A549 (cell line): ENCODE measurements at regions not wholly inside any gene's neighbourhood (a gene's known extent, or its start where the extent isn't known, plus 50 kb on each side); places are given as distances from the start of the nearest gene placed in this dataset.

Experiments used
- ATAC-seq, 2 experiments: fragments of 200-7000 bp in 1 of 2; fragments of >200 bp in 1 of 2; cut with Nextera tagmentation in 1 of 2; cut with Tn5 transposase in 1 of 2; 3 replicates each; pipeline versions ENCODE4 v1.8.0 to v1.9.1; 2018 to 2020; ENCODE audit warnings: mild to moderate bottlenecking in 1 of 2, moderate library complexity in 1 of 2
- CTCF ChIA-PET: fragments of 300-600 bp; sonication (Branson Sonifier 250); formaldehyde crosslinking; extraction: SDS; loops from one replicate; lab custom pipeline; 2021; ENCODE audit warnings: antibody characterized with exemption, inconsistent platforms; lab: Yijun Ruan, JAX
- POLR2A ChIA-PET: fragments of 350-600 bp; formaldehyde crosslinking; extraction: SDS; loops from one replicate; lab custom pipeline; 2021; ENCODE audit warnings: antibody characterized with exemption, inconsistent platforms; lab: Yijun Ruan, JAX
- DNase-seq, 2 experiments: peaks; one replicate each; pipeline versions ENCODE4 v3.0.0 to v3.0.0-alpha.2; 2011 to 2016; ENCODE audit warnings: low read depth in 1 of 2, low spot score in 1 of 2
- FAIRE-seq: peaks from 2 replicates; lab custom pipeline; 2011; peaks lifted over from hg19 to GRCh38; lab: Jason Lieb, UNC
- H3K27ac ChIP-seq, 2 experiments: fragments of >200 bp; sonication (Bioruptor Twin); formaldehyde crosslinking; 3 replicates each; pipeline ENCODE4 v1.5.1; 2016 to 2017
- H3K4me1 ChIP-seq: fragments of >200 bp; sonication (Bioruptor Twin); formaldehyde crosslinking; 3 replicates; pipeline ENCODE4 v1.6.1; 2016
- H3K4me2 ChIP-seq: fragments of >200 bp; sonication (Bioruptor Twin); formaldehyde crosslinking; 3 replicates; pipeline ENCODE4 v1.6.1; 2016
- H3K4me3 ChIP-seq: fragments of >200 bp; sonication (Bioruptor Twin); formaldehyde crosslinking; 3 replicates; pipeline ENCODE4 v1.5.1; 2016
- H3K9me3 ChIP-seq: fragments of >200 bp; sonication (Bioruptor Twin); formaldehyde crosslinking; 3 replicates; pipeline ENCODE4 v1.6.1; 2016
- CBX8 ChIP-seq: fragments of 200-600 bp; sonication (generic); IDR thresholded peaks from 2 replicates; pipeline ENCODE4 v1.6.1; 2016
- CEBPB ChIP-seq, 2 experiments: fragments of >200 bp in 1 of 2; sonication (Bioruptor Twin) in 1 of 2; formaldehyde crosslinking in 1 of 2; IDR thresholded peaks; 2 replicates each; pipeline ENCODE4 v1.6.1; 2012 to 2016
- CHD2 ChIP-seq: fragments of 150-350 bp; IDR thresholded peaks from 2 replicates; pipeline ENCODE4 v1.6.1; 2014; ENCODE audit warnings: low read length; ENCODE audit not compliant: partially characterized antibody
- CHD4 ChIP-seq: fragments of 200-600 bp; sonication (generic); IDR thresholded peaks from 2 replicates; pipeline ENCODE4 v1.6.1; 2016; ENCODE audit warnings: antibody characterized with exemption, mild to moderate bottlenecking, borderline replicate concordance
- ESRRA ChIP-seq: fragments of 150-350 bp; IDR thresholded peaks from 2 replicates; pipeline ENCODE4 v1.6.1; 2014; ENCODE audit warnings: mild to moderate bottlenecking, low read length, borderline replicate concordance
- FOXS1 ChIP-seq: fragments of 250-450 bp; sonication (Bioruptor Pico); IDR thresholded peaks from 2 replicates; pipeline ENCODE4 v1.5.0; 2020; ENCODE audit warnings: mild to moderate bottlenecking, moderate library complexity
- GATA3 ChIP-seq: IDR thresholded peaks from 2 replicates; pipeline ENCODE4 v1.6.1; 2012; ENCODE audit warnings: borderline replicate concordance
- HEYL ChIP-seq: fragments of 250-450 bp; sonication (Bioruptor Pico); IDR thresholded peaks from 2 replicates; pipeline ENCODE4 v1.8.0; 2021; ENCODE audit warnings: mild to moderate bottlenecking, moderate library complexity
- HOXB13 ChIP-seq: fragments of 250-450 bp; sonication (Bioruptor Pico); IDR thresholded peaks from 2 replicates; pipeline ENCODE4 v1.5.0; 2020; ENCODE audit warnings: low read depth, mild to moderate bottlenecking, moderate library complexity
- HOXB5 ChIP-seq: fragments of 250-450 bp; sonication (Bioruptor Pico); IDR thresholded peaks from 2 replicates; pipeline ENCODE4 v1.5.0; 2020; ENCODE audit warnings: mild to moderate bottlenecking, moderate library complexity
- JUNB ChIP-seq: fragments of >200 bp; sonication (Bioruptor Twin); formaldehyde crosslinking; IDR thresholded peaks from 2 replicates; pipeline ENCODE4 v1.6.1; 2016
- KDM1A ChIP-seq: fragments of 200-600 bp; sonication (generic); IDR thresholded peaks from 2 replicates; pipeline ENCODE4 v1.6.1; 2016; ENCODE audit warnings: low read depth, mild to moderate bottlenecking
- KDM5A ChIP-seq: fragments of 200-600 bp; sonication (generic); IDR thresholded peaks from 2 replicates; pipeline ENCODE4 v1.6.1; 2016; ENCODE audit warnings: antibody characterized with exemption, mild to moderate bottlenecking
- MYC ChIP-seq: IDR thresholded peaks from 2 replicates; pipeline ENCODE4 v1.6.1; 2012; ENCODE audit warnings: mild to moderate bottlenecking, inconsistent platforms, low read length, improper control_type of control experiment, borderline replicate concordance
- NFE2L2 ChIP-seq: fragments of 150-350 bp; conservative IDR thresholded peaks from 2 replicates; pipeline ENCODE4 v1.6.1; 2014; ENCODE audit warnings: low read length
- NR3C1 ChIP-seq: fragments of >200 bp; sonication (Bioruptor Twin); formaldehyde crosslinking; IDR thresholded peaks from 3 replicates; pipeline ENCODE4 v1.6.1; 2017
- POLR2A ChIP-seq: IDR thresholded peaks from 2 replicates; pipeline ENCODE4 v1.6.1; 2012; ENCODE audit warnings: mild to moderate bottlenecking, low read length
- RCOR1 ChIP-seq: fragments of 150-350 bp; IDR thresholded peaks from 2 replicates; pipeline ENCODE4 v1.6.1; 2014; ENCODE audit warnings: antibody characterized with exemption, low read length, low read depth
- RFX5 ChIP-seq: fragments of 450-650 bp; IDR thresholded peaks from 2 replicates; pipeline ENCODE4 v1.7.1; 2014; ENCODE audit warnings: antibody characterized with exemption, mild to moderate bottlenecking, moderate library complexity
- RNF2 ChIP-seq: fragments of 200-600 bp; sonication (generic); IDR thresholded peaks from 2 replicates; pipeline ENCODE4 v1.6.1; 2016; ENCODE audit warnings: low read depth, mild to moderate bottlenecking, antibody characterized with exemption, moderate library complexity, borderline replicate concordance
- SREBF2 ChIP-seq: fragments of 450-650 bp; IDR thresholded peaks from 2 replicates; pipeline ENCODE4 v1.6.1; 2014; ENCODE audit warnings: mild to moderate bottlenecking, moderate library complexity
- TFCP2L1 ChIP-seq: fragments of 250-450 bp; sonication (Bioruptor Pico); IDR thresholded peaks from 2 replicates; pipeline ENCODE4 v1.5.0; 2021; ENCODE audit warnings: mild to moderate bottlenecking
- ZFP36 ChIP-seq: fragments of 450-650 bp; IDR thresholded peaks from 2 replicates; pipeline ENCODE4 v1.6.1; 2014; ENCODE audit warnings: borderline replicate concordance; ENCODE audit not compliant: partially characterized antibody
- ZNF302 ChIP-seq: fragments of 250-450 bp; sonication (Bioruptor Pico); IDR thresholded peaks from 2 replicates; pipeline ENCODE4 v1.9.0; 2021; ENCODE audit warnings: inconsistent platforms, mild to moderate bottlenecking, moderate library complexity
- WGBS: methylation state at CpG from one replicate; pipeline ENCODE4 v1.1.6; 2017; ENCODE audit errors: missing lambda C conversion rate; 5-methylcytosine and 5-hydroxymethylcytosine counted together
- TF ChIP-seq, protein P1 (sequence below): fragments of >200 bp; sonication (Bioruptor Twin); formaldehyde crosslinking; IDR thresholded peaks from 3 replicates; pipeline ENCODE4 v1.5.1; 2016
- TF ChIP-seq, protein P2 (sequence below): IDR thresholded peaks from 2 replicates; pipeline ENCODE4 v1.6.1; 2012

DNA sequence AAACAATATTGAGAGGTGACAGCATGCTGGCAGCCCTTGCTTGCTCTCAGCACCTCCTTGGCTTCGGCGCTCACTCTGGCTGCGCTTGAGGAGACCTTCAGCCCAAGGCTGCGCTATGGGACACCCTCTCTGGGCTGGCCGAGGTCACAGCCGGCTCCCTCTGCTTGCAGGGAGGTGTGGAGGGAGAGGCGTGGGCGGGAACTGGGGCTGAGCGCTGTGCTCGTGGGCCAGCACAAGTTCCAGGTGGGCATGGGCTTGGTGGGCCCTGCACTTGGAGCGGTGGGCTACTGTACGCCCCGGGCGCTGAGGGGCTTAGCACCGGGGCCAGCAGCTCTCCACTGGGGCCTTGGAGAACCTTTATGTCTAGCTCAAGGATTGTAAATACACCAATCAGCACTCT, 1613.8 kb upstream of the IGFBP7 start:
- no peak for TF ChIP-seq KDM5A
- TF ChIP-seq POLR2A = no peak
- no peak for TF ChIP-seq MYC
- no peak for TF ChIP-seq CEBPB (IDR thresholded peaks at IDR 0.05)
- no peak for TF ChIP-seq HOXB13 (CRISPR knock-in tag)
- no peak for TF ChIP-seq RNF2
- TF ChIP-seq JUNB = no peak
- TF ChIP-seq GATA3 = no peak
- no peak for TF ChIP-seq NR3C1
- no peak for TF ChIP-seq SREBF2
- no peak for TF ChIP-seq ZNF302 (CRISPR knock-in tag)
- TF ChIP-seq, protein P1, sequence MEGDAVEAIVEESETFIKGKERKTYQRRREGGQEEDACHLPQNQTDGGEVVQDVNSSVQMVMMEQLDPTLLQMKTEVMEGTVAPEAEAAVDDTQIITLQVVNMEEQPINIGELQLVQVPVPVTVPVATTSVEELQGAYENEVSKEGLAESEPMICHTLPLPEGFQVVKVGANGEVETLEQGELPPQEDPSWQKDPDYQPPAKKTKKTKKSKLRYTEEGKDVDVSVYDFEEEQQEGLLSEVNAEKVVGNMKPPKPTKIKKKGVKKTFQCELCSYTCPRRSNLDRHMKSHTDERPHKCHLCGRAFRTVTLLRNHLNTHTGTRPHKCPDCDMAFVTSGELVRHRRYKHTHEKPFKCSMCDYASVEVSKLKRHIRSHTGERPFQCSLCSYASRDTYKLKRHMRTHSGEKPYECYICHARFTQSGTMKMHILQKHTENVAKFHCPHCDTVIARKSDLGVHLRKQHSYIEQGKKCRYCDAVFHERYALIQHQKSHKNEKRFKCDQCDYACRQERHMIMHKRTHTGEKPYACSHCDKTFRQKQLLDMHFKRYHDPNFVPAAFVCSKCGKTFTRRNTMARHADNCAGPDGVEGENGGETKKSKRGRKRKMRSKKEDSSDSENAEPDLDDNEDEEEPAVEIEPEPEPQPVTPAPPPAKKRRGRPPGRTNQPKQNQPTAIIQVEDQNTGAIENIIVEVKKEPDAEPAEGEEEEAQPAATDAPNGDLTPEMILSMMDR = no peak
- TF ChIP-seq RCOR1 = no peak
- TF ChIP-seq FOXS1 (CRISPR knock-in tag) = no peak
- no peak for TF ChIP-seq CBX8
- no peak for TF ChIP-seq CHD2
- no peak for TF ChIP-seq ZFP36
- TF ChIP-seq KDM1A = no peak
- no peak for TF ChIP-seq ESRRA
- no peak for TF ChIP-seq HOXB5
- no peak for FAIRE-seq
- H3K4me1 ChIP-seq = no peaks in the 10 kb centered on the region
- H3K27ac ChIP-seq = no peak overlapping the region
- H3K4me3 ChIP-seq = no peak overlapping the region
- no peak for ATAC-seq
- H3K4me2 ChIP-seq = no peak overlapping the region
- POLR2A ChIA-PET = no interaction called here
- CTCF ChIA-PET = no interaction called here
- DNase-seq = no peak
- 23% methylated on average over 6 of the region's 15 CpGs for WGBS
- no peaks in the 10 kb centered on the region for H3K9me3 ChIP-seq

DNA sequence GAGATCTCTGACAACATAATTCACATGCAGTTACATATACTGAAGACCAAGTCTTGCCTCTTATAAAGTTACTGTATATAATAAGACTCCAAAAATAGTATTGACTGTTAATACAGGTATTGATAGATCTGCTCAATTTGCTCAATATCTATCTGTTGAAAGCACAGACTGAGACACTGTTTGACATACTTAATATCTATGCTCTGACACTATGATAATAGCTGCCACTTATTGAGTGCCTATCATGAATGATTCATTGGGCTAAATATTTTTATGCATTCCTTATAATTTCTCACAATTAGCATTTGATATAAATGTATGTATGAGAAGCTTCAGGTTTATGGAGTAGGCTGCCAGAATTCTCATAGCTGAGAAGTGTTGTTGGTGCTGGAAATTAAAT, 1600.9 kb upstream of the IGFBP7 start:
- Histone ChIP-seq H3K4me2 (no peak overlapping the region), H3K9me3 (no peaks in the 10 kb centered on the region), H3K27ac (no peak overlapping the region), H3K4me1 (no peaks in the 10 kb centered on the region)
- ChIA-PET POLR2A (interaction anchor here (0.5 kb wide), 1 partner anchor 25 kb away, joined by 6 read pairs; no protein-coding TSS in a partner anchor), CTCF (no interaction called here)
- ATAC-seq (no peak), FAIRE-seq (no peak), DNase-seq (no peak)
- no peak for TF ChIP-seq CHD4
- TF ChIP-seq, all 56 proteins: peak for 0
- H3K4me3 ChIP-seq = no peak overlapping the region

DNA sequence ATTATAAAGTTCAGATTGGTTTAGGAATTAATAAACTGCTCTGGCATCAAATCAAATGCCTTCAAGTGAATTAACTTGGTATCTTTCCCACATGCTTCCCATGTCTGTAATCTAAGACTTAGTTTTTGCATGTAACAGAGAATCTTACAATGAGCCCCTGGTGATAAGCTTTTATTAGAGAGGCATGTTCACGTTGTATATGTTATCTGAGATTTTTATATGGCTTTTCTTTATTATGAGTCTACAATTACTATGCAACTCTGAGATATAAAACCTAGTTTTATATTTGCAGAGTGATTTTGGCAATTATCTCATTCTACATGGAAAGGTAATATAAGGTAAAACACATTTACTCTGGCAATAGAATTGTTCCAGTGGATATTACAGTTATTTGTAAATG, 1578.4 kb upstream of the IGFBP7 start:
- WGBS = 11% methylated on average over 1 of the region's 1 CpG
- no peak overlapping the region for H3K27ac ChIP-seq
- TF ChIP-seq ZNF302 (CRISPR knock-in tag) = no peak
- no peaks in the 10 kb centered on the region for H3K9me3 ChIP-seq
- FAIRE-seq = no peak
- ChIA-PET CTCF (no interaction called here), POLR2A (no interaction called here)
- no peak for DNase-seq
- no peak for ATAC-seq
- no peak overlapping the region for H3K4me3 ChIP-seq
- no peak overlapping the region for H3K4me2 ChIP-seq
- no peaks in the 10 kb centered on the region for H3K4me1 ChIP-seq

DNA sequence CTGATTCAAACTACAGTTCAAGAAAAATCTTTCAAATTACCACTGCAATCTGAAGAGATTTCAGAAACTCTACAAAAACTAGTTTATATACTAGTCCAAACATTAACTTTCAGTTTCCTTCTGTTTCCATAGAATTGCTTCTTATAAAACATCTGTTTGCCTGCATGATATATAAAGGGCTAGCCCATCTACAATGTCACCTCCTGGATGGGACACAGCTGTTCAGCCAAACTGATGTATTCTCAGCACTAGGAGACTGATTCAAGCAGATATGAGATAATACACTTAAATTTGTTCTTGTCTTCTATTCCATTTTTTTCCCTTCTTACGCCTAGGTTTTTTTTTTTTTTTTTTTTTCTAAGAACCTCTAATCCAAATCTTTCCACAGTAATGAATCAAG, 1569.7 kb upstream of the IGFBP7 start:
- no peak for ATAC-seq
- Histone ChIP-seq H3K27ac (no peak overlapping the region), H3K4me1 (no peaks in the 10 kb centered on the region), H3K4me3 (no peak overlapping the region), H3K4me2 (no peak overlapping the region), H3K9me3 (no peaks in the 10 kb centered on the region)
- ChIA-PET CTCF (interaction anchor here (1.0 kb wide), 1 partner anchor 17 kb away, joined by 3 read pairs; no protein-coding TSS in a partner anchor), POLR2A (no interaction called here)
- no peak for FAIRE-seq
- no peak for DNase-seq
- TF ChIP-seq, protein P2, sequence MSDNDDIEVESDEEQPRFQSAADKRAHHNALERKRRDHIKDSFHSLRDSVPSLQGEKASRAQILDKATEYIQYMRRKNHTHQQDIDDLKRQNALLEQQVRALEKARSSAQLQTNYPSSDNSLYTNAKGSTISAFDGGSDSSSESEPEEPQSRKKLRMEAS = no peak
- no peak for TF ChIP-seq SREBF2
- no peak for TF ChIP-seq RFX5
- no peak for TF ChIP-seq NFE2L2
- TF ChIP-seq HEYL (CRISPR knock-in tag) = no peak
- no peak for TF ChIP-seq KDM1A
- TF ChIP-seq TFCP2L1 = no peak
- TF ChIP-seq, protein P1 = no peak
- 62% methylated on average over 1 of the region's 1 CpG for WGBS
